Fibroblast of the aortic adventitia (primary cell): ENCODE measurements at regions not wholly inside any gene's neighbourhood (a gene's known extent, or its start where the extent isn't known, plus 50 kb on each side); places are given as distances from the start of the nearest gene placed in this dataset.
A peak's percentile ranks its signal among the peaks of the same experiment; 100 is the strongest.

Experiments
- DNase-seq: peaks from one replicate; pipeline ENCODE4 v3.0.0-alpha.2; 2010; ENCODE audit warnings: low read depth
- H3K4me3 ChIP-seq: 2 replicates; pipeline ENCODE4 v1.5.1; 2011; ENCODE audit warnings: low read depth, mild to moderate bottlenecking, control low read depth, low read length, moderate library complexity
- CTCF ChIP-seq: IDR thresholded peaks from 2 replicates; pipeline ENCODE4 v1.5.1; 2011; ENCODE audit warnings: mild to moderate bottlenecking, low read length, control low read depth, inconsistent platforms; ENCODE audit not compliant: insufficient read depth

GRCh38 chr2:18495058-18495457 lies 65.4 kb downstream of the RDH14 start:
- H3K4me3 ChIP-seq: no peak overlapping the region
- no peak for TF ChIP-seq CTCF
- DNase-seq: no peak

GRCh38 chr2:18492721-18493120 lies 67.7 kb downstream of the RDH14 start:
- no peak overlapping the region for H3K4me3 ChIP-seq
- TF ChIP-seq CTCF: no peak
- no peak for DNase-seq

GRCh38 chr2:18491577-18491976 lies 68.9 kb downstream of the RDH14 start:
- DNase-seq: no peak
- no peak for TF ChIP-seq CTCF
- H3K4me3 ChIP-seq: no peak overlapping the region

- no peak for TF ChIP-seq CTCF
- no peak for DNase-seq
- no peak overlapping the region for H3K4me3 ChIP-seq
Measured at GRCh38 chr2:18490901-18491300, 69.6 kb downstream of the RDH14 start.

GRCh38 chr2:18487106-18487913 lies 73.1 kb downstream of the RDH14 start:
- no peak overlapping the region for H3K4me3 ChIP-seq
- DNase-seq: no peak
- TF ChIP-seq CTCF: no peak

- no peak for DNase-seq
- no peak overlapping the region for H3K4me3 ChIP-seq
- TF ChIP-seq CTCF: no peak
Measured at GRCh38 chr2:18484625-18485024, 75.8 kb downstream of the RDH14 start.

GRCh38 chr2:18483896-18484295 lies 76.6 kb downstream of the RDH14 start:
- no peak for TF ChIP-seq CTCF
- DNase-seq: peak; percentile 44
- H3K4me3 ChIP-seq: no peak overlapping the region
